ENCODE measurements at regions not wholly inside any gene's neighbourhood (a gene's known extent, or its start where the extent isn't known, plus 50 kb on each side); places are given as distances from the start of the nearest gene placed in this dataset.

DNA sequence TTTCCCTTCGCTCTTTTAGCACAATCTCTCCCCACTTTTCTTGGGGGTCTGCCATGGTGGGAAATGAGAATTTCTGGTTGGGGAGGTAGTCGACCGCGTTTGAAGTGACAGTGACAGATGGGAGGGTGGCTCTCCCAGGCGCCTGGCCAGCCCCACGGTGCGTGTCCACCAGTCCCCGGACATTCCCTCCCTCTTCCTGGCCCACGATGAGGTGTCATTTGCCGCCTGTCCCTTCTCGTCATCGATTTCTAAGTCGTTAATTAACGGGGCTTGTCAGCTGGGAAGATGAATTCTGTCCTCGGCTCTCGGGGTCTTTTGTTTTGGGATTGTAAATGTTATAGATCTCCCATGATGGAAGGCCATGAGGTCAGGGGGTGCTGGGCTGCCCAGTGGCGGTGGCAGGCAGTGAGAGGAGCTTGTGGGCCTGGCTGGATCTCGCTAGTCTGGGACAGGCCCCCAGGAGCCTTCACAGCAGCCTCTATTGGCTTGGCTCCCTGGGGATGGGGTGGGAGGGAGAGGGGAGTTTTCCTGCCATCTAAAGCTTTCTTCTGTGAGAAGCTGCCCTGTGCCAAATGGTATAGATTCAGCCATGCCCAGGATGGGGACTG is 164.2 kb downstream of the MRM1 start:
- DNase-seq = no peak

DNA sequence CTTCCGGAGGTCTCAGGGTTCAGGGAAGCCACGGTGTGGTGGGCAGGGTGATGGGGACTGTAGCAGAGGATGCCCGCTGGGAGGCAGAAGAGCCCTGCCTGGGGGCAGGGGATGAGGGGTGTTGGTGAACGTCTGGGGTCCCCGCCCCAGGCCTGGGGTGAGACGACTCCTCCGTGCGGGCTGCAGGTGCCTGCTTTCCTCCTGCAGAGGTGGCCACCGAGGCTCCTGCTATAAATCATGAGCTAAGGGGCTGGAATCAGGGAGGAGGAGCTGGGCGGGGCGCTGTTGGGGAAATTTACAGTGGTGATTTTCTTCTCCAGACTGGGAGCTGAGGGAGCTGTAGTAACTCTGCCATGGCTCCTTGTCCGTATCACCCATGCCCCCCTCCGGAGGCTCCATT is 167.0 kb downstream of the MRM1 start:
- DNase-seq = no peak

DNA sequence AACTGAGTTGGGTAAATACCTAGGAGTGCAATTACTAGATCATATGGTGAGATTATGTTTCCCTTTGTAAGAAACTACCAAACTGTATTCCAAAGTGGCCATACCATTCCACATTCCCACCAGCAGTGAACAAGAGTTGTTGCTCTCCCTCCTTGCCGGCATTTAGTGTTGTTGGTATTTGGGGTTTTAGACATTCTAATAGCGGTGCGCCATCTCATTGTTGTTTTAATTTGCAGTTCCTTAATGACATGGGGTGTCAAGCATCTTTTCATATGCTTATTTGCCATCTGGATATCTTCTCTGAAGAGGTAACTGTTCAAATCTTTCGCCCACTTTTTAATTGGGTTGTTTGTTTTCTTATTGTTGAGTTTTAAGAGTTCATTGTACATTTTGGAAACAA is 164.2 kb upstream of the LHX1 start:
- no peak for DNase-seq

DNA sequence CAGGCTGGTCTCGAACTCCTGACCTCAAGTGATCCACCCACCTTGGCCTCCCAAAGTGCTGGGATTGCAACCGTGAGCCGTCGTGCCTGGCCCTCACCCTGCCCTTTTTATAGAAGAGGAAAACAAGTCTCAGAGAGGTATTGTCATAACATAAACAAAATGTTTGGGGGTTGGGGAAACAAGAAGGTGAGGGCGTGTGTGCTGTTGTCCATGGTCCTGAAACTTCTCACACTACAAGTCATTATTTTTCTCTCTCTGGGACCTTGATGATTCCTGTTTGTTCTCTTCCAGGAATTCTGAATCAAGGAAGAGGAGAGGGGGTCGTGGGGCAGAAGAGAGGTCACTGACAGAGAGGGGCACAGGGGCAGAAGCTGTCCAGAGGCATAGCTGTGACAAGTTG is 160.2 kb upstream of the LHX1 start:
- DNase-seq = no peak

DNA sequence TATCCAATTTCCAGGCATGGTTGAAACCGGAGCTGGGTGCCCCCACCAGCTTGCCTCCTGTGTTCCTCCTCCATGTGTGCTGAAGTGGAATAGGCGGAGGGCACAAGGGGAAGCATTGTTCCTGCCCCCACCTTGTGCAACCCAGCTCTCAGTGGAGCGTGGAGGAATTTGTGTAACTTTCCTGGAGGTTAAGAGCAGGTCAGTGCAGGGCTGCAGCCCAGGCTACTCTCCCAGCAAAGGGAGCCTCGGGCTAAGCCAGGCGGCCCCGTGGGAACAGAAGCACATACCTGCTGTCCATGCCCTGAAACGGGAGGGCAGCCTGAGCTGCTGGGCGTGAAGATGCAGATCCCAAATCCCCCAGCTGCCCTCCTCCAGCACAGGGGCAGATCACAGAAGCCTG is 158.8 kb upstream of the LHX1 start:
- no peak for DNase-seq

DNA sequence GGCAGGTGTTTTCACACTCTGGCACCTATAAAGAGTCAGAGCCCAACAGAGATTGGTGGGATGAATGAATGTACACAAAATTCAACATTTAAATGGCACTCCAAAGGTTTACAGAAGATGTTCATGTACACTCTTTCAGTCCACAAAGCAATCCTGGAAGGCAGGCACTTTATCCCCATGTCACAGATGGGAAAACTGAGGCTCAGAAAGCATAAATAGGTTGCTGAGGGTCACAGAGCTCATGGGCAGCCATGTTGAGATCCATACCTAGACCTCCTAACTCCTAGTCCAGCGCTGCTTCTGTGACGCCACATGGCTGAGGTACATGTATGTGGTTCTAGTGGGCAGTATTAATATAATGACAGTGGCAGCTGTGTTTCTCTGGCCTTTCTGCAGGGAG is 157.7 kb upstream of the LHX1 start:
- no peak for DNase-seq

DNA sequence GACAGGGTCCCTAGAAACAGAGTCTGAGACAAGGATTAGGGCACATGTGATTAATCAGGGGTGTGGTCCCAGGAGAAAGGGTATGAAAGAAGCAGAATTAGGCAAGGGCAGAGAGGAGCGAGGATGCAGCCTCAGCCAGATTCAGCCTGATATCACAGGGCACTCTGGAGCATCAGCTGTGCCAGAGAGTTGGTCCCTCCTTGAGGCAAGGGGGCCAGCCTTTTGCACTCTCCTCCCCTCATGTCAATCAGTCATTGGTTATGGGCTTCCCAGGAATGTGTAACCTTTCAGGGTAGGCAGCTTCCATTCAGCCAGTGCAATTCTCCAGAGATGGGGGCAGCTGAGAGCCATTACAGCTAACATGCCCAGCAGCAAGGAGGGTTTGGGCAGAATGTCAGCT is 152.6 kb upstream of the LHX1 start:
- no peak for DNase-seq

DNA sequence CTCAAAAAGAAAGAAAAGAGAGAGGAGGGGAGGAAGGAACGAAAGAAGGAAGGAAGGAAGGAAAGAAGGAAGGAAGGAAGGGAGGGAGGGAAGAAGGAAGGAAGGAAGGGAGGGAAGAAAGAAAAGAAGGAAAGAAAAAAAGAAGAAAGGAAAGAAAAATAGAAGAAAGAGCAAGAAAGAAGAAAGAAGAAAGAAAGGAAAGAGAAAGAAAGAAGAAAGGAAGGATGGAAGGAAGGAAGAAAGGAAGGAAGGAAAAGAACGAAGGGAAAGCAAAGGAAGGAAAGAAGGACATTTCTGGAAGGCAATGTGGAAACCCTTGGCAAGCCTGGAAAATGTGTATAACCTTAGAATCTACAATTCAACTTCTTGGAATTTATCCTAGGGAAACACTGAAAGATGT is 150.4 kb upstream of the LHX1 start:
- DNase-seq = no peak

DNA sequence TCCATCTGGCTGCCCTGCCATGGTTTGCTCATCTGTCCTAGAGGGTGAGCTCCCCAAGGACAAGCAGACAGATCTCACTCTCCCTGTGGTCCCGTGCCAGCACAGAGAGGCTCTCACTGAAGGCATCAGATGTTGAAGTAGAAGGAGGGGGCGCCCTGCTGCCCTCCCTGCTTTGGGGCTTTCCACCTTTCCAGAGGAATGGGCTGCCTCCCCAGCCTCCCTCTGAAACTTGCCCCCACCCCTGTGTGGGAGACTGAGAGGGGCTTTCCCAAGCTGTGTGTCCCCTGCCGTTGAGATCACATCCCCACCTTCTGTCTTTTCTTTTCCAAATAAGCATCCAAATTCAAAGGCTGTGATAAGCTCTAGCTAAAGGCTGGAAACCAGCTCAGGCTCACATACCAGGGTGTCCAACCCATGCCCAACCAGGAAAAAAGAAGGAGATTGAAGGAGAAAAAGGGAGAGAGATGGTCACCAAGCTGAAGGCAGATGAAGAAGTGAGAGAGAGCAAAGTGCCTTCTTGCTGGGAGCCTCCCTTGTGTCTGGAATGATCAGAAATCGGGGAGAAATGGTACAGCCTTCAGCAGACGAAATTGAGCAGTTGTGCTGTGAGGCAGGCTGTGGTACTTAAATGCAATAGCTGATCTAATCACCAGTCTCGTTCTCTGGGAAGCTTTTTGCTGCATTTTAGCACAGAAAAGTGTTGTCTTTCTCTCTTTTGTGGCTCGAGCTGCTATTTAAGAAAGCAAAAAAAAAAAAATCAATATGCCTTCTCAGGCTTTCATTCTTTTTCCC is 145.9 kb upstream of the LHX1 start:
- DNase-seq = no peak

DNA sequence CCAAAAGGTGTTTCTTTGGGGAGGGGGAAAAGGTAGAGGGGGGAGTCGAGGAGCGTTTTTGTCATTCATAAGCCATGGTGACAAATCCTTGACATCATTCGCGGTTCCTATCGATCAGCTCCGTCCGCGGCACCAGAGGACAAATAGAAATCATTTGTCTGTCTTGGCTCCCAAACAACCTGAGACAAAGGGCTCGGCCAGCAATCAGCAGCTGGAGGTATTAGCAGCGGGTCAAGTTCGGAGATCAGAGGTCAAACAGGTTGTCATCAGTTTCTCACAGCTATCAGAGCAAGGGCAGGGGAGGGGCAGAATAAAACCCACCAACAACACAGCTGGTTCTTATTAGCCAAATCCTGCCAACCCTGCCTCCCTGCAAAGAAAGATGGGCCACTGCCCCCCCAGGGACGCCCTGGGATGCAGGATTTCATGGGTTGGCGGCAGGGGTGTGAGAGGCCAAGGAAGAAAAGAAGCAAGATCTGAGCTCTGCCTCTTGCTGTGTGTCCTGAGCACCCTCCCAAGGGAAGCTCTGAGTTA is 145.3 kb upstream of the LHX1 start:
- DNase-seq = no peak

DNA sequence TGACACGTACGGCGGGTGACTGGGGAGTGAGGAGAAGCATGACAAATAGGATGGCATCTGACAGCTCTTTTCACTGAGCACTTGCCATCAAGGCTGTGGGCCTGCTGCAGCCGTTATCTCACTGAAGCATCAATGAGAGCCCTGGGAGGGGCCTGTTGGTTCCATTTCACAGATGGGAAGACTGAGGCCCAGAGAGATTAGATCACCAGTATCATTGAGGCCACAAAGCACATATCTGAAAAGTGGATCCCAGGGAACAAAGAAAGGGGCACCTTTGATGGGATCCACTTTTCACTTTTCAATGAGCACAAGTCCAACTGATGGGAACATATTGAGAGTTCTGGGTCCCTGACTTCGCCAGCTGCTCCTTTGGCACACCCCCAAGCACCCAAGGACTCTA is 144.4 kb upstream of the LHX1 start:
- DNase-seq = no peak

DNA sequence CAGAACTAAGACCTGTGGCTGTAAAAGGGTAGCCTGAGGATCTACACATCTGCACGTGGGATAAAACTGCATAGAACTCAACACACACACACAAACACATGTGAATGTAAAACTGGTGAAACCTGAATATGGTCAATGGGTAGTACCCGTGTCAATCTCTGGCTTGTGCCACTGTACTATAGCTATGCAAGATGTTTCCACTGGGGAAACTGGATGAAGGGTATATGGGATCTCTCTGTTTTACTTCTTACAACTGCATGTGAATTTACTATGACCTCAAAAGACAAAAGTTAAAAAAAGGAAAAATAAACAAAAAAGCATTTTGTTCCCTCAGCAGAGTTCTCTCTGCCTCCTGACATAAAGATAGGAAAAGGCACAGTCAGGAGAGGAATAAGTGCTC is 143.3 kb upstream of the LHX1 start:
- DNase-seq = no peak

DNA sequence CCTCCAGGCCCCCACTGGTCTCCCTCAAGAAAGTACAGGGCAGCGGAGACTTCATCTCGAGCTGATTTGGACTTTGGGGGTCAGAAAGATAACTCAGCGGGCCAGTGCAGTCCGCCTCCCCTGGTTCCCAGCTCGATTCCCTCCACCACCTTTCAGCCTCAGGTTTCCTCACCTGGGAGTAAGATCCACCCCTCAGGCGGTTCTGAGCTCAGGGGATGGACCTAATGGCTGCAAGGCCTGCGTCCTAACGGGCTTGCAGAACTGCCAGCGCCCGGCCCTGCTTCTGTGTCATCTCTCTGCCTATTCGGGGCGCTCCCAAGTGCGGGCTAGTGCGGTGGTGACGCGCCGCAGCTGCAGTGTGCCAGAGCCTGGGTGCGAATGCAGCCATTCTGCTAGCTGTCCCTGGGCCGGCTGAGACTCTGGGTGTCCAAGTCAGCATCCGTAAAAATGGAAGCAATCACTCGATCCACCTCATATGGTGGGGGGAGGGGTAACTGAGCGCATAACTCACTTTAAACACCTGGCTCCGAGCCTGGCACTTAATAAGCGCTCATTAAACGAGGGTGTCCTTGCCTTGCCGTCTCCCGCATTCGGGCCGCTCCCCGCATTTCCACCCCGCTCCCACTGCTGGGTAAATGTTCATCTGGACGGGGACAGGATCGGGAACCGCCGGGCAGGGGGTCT is 129.6 kb upstream of the LHX1 start:
- DNase-seq = no peak

DNA sequence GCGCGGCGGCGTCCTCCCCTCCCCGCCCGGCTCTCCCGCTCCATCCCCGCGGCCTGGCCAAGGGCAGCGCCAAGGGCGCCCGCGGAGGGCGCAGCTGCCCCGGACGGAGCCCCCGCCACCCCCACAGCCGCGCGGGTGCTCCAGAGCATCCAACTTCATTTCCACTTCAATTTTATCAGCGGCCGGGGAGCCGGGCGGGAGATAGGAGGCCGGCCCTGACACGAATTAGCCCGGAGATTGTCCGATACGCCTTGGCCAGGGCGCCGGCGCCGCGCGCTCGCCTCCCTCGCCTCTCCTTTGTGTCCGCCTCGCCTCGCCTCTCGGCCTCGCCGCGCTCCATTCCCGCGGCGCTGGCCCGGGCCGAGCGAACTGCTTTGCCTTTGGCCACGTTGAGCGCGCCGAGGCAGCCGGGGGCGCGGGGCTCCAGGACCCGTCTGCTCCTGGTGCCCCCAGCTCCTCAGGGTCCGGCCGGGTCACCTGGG is 129.1 kb upstream of the LHX1 start:
- DNase-seq = no peak

DNA sequence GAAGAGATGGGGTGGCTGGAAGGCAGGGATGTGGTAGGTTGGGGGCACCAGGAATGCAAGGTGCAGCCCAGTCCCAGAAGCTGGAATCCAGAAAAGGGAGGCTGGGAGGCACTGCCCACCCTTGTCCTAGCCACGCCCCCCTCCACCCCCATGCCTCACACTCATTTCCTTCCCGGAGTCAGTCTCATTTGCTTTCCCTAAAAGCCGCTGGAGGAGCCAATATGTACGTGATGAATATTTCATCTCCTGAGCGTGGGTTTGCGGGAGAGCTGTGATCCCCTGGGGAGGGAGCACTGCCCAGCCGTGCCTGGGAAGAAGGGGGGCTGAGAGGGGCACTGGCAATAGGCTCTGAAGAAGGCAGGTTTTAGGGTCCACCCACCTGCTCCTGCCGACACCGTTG is 124.5 kb upstream of the LHX1 start:
- DNase-seq = no peak

DNA sequence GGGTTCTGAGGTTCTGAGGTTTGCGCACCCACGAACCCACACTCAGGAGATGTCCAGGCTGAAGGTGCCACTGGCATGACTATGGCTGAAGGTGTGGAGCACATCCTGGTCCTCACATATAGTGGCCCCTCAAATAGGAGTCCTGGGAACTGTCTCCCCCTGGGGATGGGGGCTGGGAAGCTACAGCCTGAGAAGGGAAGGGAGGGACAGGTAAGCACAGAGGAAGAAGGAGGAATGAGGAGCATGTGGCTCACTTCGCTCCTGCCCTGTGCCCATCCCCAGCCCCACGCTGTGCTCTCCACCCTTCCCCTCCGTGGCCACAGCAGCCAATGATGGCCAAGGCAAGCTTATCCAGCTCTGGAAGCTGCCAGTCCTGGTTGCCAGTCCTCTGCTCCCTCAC is 123.9 kb upstream of the LHX1 start:
- DNase-seq = no peak

DNA sequence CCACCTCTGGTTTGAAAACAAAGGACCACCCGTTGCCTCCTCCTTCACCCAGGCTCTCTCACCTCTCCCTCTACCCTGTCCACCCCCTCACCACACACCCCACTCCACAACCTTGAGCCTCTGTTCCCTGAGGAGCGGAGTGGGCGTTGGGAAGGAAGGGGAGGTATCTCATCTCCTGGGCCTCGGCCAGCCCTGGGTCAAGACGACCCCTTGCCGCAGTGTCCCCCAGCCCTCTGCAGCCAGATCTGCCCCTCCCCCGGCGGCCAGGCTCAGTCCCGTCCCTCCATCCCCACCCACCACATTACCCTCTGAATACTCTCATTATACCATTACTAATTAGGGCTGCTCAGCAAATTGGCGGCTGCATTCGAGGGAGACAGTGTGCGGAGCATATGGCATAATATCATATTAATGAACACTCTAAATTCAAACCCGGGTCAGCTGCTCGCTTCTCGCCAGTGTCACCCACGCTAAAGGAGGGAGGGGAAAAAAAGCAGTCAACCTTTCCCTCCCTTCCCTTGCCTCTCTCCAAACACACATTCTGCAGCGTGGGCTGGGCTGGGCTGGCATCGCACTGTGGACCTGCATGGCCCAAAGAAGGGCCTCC is 123.2 kb upstream of the LHX1 start:
- DNase-seq = no peak

DNA sequence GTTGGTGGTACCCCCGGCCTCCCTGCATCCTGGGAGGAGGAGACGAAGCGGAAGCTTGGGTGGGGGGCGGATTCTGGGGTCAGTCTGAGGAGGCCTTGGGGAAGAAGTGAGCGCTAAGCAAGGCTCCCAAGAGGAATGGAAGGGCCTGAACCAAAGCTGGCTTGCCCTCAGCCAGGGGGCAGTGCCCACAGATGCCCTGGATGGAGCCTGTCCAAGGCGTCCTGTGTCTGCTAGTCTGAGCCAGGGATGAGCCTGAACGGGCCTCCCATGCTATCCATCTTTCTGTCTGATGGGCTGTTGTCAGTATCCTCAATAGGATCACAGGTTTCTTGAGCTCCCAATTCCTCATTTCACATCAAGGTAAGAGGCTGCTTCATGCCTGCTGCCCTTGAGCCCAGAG is 122.3 kb upstream of the LHX1 start:
- DNase-seq = no peak

DNA sequence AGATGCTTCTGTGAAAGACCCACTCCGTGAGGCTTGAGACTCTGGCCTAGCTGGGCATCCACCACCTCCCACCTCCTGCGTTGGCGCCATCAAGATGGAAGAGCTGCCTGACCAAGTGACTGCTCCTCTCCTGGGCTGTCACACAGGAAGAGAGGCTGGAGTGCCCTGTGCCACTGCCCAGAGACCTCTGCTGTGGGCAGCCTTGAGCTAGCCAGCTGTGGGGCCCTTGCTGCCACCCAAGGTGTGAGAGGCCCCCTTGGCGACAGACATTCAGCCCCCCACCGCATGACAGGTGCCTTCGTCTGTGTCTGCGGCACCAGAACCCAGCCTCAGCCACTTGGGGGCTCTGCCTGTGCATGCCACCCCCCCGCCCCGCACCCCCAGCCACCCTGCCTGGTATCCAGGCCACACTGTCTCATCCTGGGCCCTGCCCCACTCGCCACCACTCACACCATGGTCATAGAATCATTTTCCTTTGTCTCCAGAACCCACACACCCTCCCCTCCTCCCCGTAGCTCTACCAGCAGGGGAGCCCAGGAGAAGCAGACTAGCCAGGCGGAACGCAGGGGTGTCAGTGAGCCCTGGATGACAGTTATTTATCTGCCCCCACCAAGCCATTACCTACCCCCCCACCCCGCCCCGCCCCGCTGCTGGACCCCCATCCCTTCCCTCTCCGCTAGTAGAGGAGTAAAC is 120.9 kb upstream of the LHX1 start:
- DNase-seq = no peak

DNA sequence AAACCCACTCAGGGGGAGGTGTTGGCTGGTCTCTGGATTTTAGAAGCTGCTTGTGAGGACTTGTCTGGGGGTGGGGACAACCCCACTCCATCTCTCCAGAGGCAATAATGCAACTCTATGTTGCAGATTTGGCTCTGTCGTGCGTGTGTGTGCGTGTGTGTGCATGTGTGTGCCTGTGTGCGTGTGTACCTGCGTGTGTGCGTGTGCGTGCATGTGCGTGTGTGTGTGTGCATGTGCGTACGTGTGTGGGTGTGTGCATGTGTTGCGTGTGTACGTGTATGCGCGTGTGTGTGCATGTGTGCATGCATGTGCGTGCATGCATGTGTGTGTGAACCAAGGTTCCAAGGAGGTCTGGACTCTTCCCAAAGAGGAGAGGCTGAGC is 120.4 kb upstream of the LHX1 start:
- no peak for DNase-seq

DNA sequence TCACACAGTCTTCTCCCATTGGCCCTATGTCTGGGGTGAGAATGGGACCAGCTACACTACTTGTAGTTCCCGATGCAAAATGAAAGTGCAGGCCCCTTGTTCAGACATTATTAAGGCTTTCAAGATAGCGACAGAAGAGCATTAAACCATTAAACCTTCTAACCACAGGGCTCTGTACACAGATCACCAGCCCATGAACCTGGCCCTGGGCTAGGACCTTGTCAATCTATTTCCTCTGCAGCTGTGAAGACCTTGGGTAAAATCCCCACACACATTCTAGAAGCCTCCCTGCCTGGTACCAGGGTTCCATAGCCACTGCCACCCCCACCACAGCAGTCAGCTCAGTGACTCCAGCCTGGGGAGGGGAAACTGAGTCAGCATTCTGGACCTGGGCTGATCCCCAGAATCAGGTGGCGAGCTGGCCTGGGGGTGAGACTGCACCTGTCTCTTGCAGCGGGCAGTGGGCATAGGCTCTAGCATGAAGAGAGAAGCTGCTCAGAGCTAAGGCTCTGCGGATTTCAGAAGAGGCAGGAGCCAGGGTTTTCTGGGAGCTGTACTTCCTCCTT is 119.7 kb upstream of the LHX1 start:
- no peak for DNase-seq

DNA sequence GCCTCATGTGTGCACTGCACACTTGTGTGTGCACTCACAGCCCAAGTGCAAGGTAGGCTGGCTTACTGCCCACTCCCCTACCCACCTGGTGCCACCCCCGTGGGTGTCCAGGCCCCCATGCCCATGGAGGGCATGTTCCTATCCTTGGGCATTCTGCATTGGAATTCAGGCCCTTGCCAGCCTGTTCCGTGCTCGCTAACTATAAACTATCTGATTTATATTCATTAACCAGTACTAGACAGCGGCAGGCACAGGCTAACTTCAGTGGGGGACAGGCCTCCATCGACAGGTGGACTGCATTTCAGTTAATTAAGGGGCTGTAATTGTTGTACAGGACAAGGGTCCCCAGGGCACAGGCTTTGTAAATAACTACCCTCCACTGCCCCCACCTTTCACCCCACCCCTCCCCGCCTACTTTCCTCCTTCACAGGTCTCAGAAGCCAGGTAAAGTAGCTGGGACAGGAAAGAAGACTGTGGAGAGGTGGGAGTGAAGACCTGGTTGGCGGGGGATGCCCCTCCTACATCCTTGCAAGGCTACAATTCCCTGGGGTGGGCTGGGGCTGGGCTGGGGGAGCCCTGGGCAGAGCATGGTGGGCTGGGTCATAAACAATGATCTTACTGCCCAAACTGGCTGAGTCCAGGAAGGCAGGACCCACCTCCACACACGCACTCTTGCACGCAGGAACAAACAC is 119.0 kb upstream of the LHX1 start:
- DNase-seq = no peak
